ENCODE measurements at regions not wholly inside any gene's neighbourhood (a gene's known extent, or its start where the extent isn't known, plus 50 kb on each side); places are given as distances from the start of the nearest gene placed in this dataset.

GRCh38 chr4:41358647-41359421 lies 102.1 kb downstream of the UCHL1 start:
- peak in 1 of 3 donors; percentile 39 for DNase-seq (ENCODE audit: low read depth in 2 of 3, low spot score in 2 of 3)

- DNase-seq (ENCODE audit: low read depth in 2 of 3, low spot score in 2 of 3) = no peak
These were observed 102.7 kb downstream of the UCHL1 start for GRCh38 chr4:41359422-41359775.

- DNase-seq (ENCODE audit: low read depth in 2 of 3, low spot score in 2 of 3) = no peak
These were observed 103.1 kb downstream of the UCHL1 start for GRCh38 chr4:41359836-41360213.

DNA sequence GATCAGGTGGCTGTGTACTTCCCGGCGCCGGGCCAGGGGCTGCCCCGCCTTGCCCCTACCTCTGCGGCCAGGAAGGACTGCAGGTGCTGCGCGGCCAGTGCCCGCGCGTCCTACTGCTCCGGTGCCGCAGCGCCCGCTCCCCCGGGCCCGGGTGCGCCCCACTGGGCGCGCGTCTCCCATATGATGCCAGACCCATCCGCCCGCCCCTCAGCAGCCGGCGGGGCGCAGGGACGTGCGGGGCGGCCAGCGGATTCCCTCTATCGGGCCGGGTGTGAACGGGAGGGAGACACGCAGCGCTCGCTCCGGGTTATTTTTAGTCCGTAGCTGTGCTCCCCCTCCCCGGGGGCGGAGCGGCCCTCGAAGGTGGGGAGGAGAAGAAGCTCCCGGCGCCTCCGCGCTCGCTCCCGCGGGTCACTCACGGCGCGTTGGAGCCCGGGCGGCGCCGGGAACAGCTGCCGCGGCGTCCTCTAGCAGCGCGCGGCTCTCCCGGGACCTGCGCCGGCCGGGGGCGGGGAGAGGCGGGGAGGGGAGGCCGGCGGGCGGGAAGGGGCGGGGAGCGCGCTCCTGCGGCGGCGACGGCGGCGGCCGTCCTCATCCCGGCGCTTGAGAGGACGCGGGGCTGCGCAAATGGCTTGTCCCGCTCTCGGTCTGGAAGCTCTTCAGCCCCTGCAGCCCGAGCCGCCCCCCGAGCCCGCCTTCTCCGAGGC lies 103.6 kb downstream of the UCHL1 start:
- peak in 2 of 3 donors; percentile 54 to 63 for DNase-seq (ENCODE audit: low read depth in 2 of 3, low spot score in 2 of 3)

DNA sequence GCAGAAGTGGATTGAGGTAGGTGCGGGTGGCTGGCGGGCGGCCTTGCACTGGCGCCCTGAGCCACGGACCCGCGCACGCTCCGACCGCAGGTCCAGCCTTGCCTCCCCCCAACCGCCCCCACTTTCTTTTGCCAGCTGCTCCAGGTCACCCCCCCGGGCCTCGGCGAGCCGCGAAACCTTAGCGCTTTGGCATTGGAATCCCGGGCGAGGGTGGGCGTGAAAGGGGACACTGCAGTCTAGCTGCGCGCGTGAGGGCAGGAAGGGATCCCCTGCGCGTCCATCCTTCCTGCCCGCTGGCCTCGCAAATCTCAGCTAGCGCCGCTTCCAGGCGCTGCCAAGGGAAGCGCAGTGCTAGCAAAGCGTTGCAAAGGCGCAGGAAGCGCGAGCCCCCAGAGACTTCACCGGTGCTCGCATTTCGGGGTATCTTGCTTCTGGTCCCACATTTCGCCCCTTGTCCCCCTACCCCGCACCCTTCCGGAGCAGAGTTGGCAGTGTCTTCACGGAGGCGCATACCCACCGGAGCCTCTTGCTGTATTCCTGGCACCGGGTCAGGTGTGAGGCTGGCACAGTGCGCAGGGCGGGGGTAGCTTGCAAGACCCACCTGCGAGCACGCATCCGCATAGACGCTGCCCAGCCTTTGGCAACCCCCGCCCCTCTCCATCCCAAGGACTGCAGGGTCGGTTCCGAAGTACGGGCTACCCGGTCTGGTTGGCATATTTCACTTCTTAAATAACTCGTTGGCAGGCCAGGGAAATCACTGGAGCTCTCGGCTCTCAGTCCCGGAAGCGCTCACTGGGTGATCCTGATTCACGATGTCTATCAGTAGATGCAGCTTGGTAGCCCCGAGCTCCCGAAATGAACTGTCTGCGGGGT lies 104.4 kb downstream of the UCHL1 start:
- no peak for DNase-seq (ENCODE audit: low read depth in 2 of 3, low spot score in 2 of 3)

- peak in 1 of 3 donors; percentile 42 for DNase-seq (ENCODE audit: low read depth in 2 of 3, low spot score in 2 of 3)
These were observed 105.2 kb downstream of the UCHL1 start for GRCh38 chr4:41361794-41362526.

GRCh38 chr4:41362621-41363383 lies 106.1 kb downstream of the UCHL1 start:
- DNase-seq (ENCODE audit: low read depth in 2 of 3, low spot score in 2 of 3) = no peak

DNA sequence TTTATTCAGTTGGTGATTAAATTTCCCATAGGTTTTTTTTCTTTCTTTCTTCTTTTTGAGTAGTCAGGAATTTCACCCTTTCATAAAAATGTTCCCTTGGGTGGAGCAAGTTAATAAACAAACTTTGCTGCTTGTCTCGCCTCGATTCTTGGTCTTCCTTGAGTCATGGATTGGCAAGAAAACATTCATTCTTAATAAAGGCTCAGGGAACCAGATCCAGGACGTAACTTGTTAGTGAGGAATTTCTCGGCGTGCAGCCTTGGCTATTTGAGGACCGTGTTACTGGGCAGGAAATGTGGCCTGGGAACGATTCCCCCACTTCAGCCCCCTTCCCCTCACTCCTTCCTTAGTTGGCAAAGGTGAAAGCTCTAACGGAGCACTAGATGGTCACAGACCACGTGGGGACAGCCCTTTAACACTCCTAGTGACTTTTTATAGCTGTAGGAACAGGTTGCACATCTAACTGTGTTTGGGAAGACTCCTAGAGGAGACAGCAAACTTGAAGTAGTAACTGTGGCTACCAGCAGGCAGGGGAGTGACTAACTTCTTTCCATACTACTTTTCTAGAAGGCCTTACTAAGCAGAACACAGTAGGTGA lies 106.8 kb downstream of the UCHL1 start:
- no peak for DNase-seq (ENCODE audit: low read depth in 2 of 3, low spot score in 2 of 3)

- DNase-seq (ENCODE audit: low read depth in 2 of 3, low spot score in 2 of 3) = peak in 1 of 3 donors; percentile 63
These were observed 108.1 kb downstream of the UCHL1 start for GRCh38 chr4:41364876-41365275.

- DNase-seq (ENCODE audit: low read depth in 2 of 3, low spot score in 2 of 3) = no peak
These were observed 109.0 kb downstream of the UCHL1 start for GRCh38 chr4:41365681-41366080.

DNA sequence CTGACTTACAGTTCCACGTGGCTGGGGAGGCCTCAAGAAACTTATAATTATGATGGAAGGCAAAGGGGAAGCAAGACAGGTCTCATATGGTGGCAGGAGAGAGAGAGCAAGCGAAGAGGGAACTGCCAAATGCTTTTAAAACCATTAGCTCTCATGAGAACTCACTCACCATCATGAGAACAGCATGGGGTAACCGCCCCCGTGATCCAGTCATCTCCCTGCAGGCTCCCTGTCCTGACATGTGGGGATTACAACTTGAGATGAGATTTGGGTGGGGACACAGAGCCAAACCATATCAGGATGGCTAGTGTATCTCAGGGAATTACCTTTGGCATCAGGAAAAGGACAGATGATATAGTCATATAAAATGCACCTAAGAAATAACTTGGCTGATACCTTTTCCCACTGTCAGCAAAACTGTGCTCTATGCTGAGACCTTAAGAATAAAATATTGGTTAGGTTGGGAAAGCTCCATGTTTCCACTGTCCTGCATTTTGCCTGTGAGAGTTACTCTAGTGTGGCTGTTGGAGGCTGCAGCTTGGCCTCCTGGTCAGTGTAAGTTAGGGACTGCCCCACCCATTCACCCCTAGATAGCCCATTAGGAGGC lies 110.3 kb downstream of the UCHL1 start:
- no peak for DNase-seq (ENCODE audit: low read depth in 2 of 3, low spot score in 2 of 3)

DNA sequence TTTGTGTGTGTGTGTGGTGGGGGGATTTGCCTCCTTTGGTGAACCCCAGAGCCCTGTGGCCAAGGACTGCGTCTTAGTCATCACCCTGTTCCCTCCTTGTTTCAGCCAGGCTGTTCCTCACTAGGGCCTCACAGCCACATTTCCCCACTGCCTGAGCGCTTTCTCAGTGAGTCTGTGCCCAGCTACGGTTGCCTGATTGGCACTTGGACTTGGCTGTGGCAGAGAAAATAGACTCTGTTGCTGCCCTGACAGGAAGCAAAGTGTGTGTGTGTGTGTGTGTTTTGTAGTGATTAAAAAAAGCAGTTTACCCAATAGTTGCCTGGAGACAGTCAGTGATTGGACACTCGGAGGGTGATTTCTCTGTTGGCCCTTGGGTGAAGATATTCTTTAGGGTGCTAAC lies 113.0 kb downstream of the UCHL1 start:
- DNase-seq (ENCODE audit: low read depth in 2 of 3, low spot score in 2 of 3) = peak in 2 of 3 donors; percentile 91 to 98

- no peak for DNase-seq (ENCODE audit: low read depth in 2 of 3, low spot score in 2 of 3)
These were observed 116.5 kb downstream of the UCHL1 start for GRCh38 chr4:41373221-41373620.

DNA sequence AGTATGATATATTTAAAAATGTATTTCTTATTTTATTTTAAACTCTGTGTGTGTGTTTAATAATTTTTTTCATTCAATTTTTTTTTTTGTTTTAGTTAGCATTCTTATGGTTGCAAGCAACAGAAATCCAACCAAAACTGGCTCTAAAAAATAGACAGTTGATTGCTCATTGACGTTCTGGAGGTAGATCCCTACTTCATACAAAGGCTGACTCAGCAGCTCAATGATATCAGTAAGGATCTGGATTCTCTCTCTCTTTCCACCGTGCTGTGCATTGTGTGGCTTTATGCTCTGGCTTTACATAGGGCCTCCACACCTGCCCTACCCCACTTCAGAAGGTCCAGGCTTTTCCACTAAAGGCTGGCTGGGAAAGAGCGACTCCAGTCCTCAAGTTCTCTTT lies 117.8 kb downstream of the UCHL1 start:
- DNase-seq (ENCODE audit: low read depth in 2 of 3, low spot score in 2 of 3) = no peak

DNA sequence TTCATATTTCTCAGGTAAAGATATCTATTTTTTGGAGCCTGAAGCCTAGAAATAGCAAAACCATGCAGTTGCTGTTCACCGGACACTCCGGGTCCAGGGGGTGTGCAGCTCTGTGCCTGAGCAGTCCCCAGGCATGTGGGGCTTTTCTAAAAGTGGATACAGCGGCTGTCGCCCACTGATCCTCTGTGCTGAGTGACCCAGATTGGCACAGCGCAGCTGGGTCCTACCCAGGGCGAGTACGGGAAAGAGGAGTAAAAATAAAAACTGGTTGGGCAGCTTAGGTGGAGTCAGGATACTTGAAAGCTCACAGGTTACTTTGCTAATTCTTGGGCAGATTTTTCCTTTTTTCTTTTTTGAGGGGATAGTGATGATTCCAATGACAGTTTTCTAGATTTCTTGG lies 118.8 kb downstream of the UCHL1 start:
- DNase-seq (ENCODE audit: low read depth in 2 of 3, low spot score in 2 of 3) = no peak

DNA sequence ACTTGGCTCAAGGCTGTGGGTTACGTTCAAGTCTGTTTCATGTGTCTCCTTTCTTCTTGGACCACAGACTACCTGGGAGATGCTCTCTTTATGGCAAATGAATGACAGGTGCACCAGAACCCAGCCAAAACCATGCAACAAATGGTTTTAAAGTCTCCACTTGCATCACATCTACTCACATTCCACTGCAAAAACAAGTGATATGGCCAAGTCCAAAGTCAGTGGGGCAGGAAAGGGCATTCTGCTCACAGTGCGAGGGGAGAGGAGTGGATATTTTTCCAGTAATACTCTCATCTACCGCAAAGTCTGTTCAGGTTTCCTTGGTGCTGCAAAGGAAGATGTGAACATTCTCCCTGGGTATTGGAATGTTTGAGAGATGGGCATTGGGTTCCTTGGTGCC lies 120.5 kb downstream of the UCHL1 start:
- DNase-seq (ENCODE audit: low read depth in 2 of 3, low spot score in 2 of 3) = no peak

- DNase-seq (ENCODE audit: low read depth in 2 of 3, low spot score in 2 of 3) = no peak
These were observed 122.5 kb downstream of the UCHL1 start for GRCh38 chr4:41379230-41379629.

GRCh38 chr4:41380511-41381157 lies 123.9 kb downstream of the UCHL1 start:
- DNase-seq (ENCODE audit: low read depth in 2 of 3, low spot score in 2 of 3) = no peak

- no peak for DNase-seq (ENCODE audit: low read depth in 2 of 3, low spot score in 2 of 3)
These were observed 124.7 kb downstream of the UCHL1 start for GRCh38 chr4:41381384-41381783.

All from hematopoietic multipotent progenitor cell (in vitro differentiated cells).